Stomach (tissue), 8 donors: ENCODE measurements at regions not wholly inside any gene's neighbourhood (a gene's known extent, or its start where the extent isn't known, plus 50 kb on each side); places are given as distances from the start of the nearest gene placed in this dataset.

ENCODE experiments used
- DNase-seq, 2 donors: peaks; one replicate each; pipeline versions ENCODE4 v3.0.0 to v3.0.0-alpha.2; 2013 to 2019
- H3K27ac ChIP-seq, 5 donors: fragments of 200-600 bp in 4 of 5; sonication (generic) in 4 of 5; one replicate each; pipeline ENCODE4 v1.5.1; 2013 to 2019; ENCODE audit warnings: mild to moderate bottlenecking in 1 of 5, moderate library complexity in 1 of 5
- H3K27me3 ChIP-seq, 3 donors: fragments of 200-600 bp; sonication (generic); one replicate each; pipeline ENCODE4 v1.5.1; 2017 to 2019; ENCODE audit warnings: mixed run types in 1 of 3
- H3K36me3 ChIP-seq, 4 donors: fragments of 200-600 bp; sonication (generic); 1 replicate in 3 of 4; 2 replicates in 1 of 4; pipeline ENCODE4 v1.5.1; 2016 to 2019
- H3K4me1 ChIP-seq, 4 donors: fragments of 200-600 bp; sonication (generic); one replicate each; pipeline ENCODE4 v1.5.1; 2016 to 2019
- H3K4me3 ChIP-seq, 4 donors: fragments of 200-600 bp; sonication (generic) in 3 of 4; one replicate each; pipeline ENCODE4 v1.5.1; 2016 to 2019; ENCODE audit warnings: mild to moderate bottlenecking in 1 of 4
- H3K9me3 ChIP-seq, 4 donors: fragments of 200-600 bp; sonication (generic); one replicate each; pipeline ENCODE4 v1.5.1; 2016 to 2019
- CTCF ChIP-seq, 7 experiments: fragments of 450-650 bp in 4 of 7; fragments of 200-600 bp in 3 of 7; sonication (generic) in 3 of 7; IDR thresholded peaks; one replicate each; pipeline ENCODE4 v1.5.1; 2016 to 2019; ENCODE audit warnings: antibody characterized with exemption in 7 of 7, control low read depth in 2 of 7, mild to moderate bottlenecking in 1 of 7
- EP300 ChIP-seq: sonication (generic); formaldehyde crosslinking; IDR thresholded peaks from one replicate; pipeline ENCODE4 v1.6.1; 2017; ENCODE audit warnings: antibody characterized with exemption
- POLR2A ChIP-seq, 4 donors: fragments of 450-650 bp; IDR thresholded peaks; one replicate each; pipeline ENCODE4 v1.6.1; 2016; ENCODE audit warnings: antibody characterized with exemption in 4 of 4, control low read depth in 2 of 4, mild to moderate bottlenecking in 1 of 4, moderate library complexity in 1 of 4
- POLR2AphosphoS5 ChIP-seq, 3 donors: sonication (generic); formaldehyde crosslinking; IDR thresholded peaks; one replicate each; pipeline ENCODE4 v1.6.1; 2016; ENCODE audit warnings: antibody characterized with exemption in 3 of 3
- WGBS, 5 donors: extraction: QIAGEN DNeasy Blood & Tissue Kit in 3 of 5; methylation state at CpG; one replicate each; pipeline versions ENCODE4 v1.1.5 to v1.1.7; 2013 to 2018; 5-methylcytosine and 5-hydroxymethylcytosine counted together
- intact Hi-C: fragments of 100-400 bp; cut with DNase I; formaldehyde crosslinking; loops from one replicate; pipeline ENCODE4 v1.15.1; 2023; ENCODE audit warnings: low total_unique reads
- donor health status: healthy with polysubstance abuse.
- donor health status: Bipolar disorder and iron deficiency.
- donor health status: healthy.

- Histone ChIP-seq H3K36me3 (no peaks in the 10 kb centered on the region), H3K9me3 (no peaks in the 10 kb centered on the region), H3K27me3 (no peaks in the 10 kb centered on the region), H3K27ac (no peak overlapping the region), H3K4me1 (no peaks in the 10 kb centered on the region), H3K4me3 (no peak overlapping the region)
- 85 to 98% (median 96%) methylated on average over 1 of the region's 1 CpG for WGBS, 5 donors
- no peak for DNase-seq
- intact Hi-C loops, result no loop called here
- TF ChIP-seq EP300 (no peak), CTCF (IDR thresholded peaks at IDR 0.05) (no peak), POLR2A (IDR thresholded peaks at IDR 0.05) (no peak), POLR2AphosphoS5 (IDR thresholded peaks at IDR 0.05) (no peak)
These were observed 1557.5 kb upstream of the ACVR2A start for GRCh38 chr2:146287281-146287680.

DNA sequence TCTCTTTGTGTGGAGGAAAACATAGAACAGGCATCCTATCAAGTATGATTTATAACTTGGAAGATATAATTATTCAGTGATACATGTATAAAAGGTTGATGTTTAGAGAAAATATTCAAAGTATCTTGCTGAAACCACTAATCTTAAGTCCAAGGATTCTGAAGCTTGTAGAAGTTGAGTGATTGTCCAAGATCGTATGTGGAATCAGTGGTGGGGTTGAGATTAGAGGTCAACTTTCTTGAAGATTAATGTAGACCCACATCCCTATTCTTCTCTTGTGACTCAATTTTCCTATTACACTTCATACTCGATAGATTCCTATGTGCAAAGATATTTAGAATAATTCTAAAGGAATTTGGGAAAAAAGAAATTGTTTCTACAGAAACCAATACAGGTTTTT lies 1565.9 kb upstream of the ACVR2A start:
- H3K4me1 ChIP-seq, result no peaks in the 10 kb centered on the region
- H3K36me3 ChIP-seq, result no peaks in the 10 kb centered on the region
- no peaks in the 10 kb centered on the region for H3K27me3 ChIP-seq
- DNase-seq, result no peak
- H3K4me3 ChIP-seq, result no peak overlapping the region
- H3K9me3 ChIP-seq, result no peaks in the 10 kb centered on the region
- intact Hi-C loops, result no loop called here
- TF ChIP-seq POLR2AphosphoS5 (IDR thresholded peaks at IDR 0.05) (no peak), POLR2A (IDR thresholded peaks at IDR 0.05) (no peak), EP300 (no peak), CTCF (IDR thresholded peaks at IDR 0.05) (no peak)
- WGBS, 5 donors, result 76 to 94% (median 88%) methylated on average over 2 of the region's 2 CpGs
- no peak overlapping the region for H3K27ac ChIP-seq

DNA sequence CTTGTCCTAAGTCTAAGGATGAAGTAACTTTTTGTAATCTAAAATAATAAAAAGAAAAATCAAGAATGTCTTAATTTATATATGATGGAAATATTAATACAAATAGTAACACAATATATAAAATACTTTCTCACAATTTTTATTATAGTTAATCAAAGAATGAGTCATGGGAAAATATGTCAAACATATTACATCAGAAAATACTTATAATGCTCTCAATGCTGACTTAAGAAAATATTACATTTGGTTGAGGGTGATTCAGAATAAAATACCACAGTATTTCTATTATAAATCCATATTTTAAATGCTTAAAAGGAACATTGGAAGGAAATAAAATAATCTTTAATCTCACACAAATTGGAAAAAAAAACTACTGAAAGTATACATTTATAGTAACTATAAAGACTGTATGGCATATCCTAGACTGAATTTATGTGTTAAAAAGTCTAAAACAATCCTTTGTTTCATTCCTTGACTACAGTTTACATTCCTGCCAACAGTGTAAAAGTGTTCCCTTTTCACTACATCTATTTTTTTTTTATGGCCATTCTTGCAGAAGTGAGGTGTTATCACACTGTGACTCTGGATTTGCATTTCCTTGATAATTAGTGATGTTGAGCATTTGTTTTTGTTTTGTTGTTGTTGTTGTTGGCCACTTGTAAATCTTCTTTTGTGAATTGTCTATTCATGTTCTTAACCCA lies 1573.5 kb upstream of the ACVR2A start:
- intact Hi-C loops, result no loop called here
- H3K36me3 ChIP-seq, result no peaks in the 10 kb centered on the region

GRCh38 chr2:146270618-146271017 lies 1574.2 kb upstream of the ACVR2A start:
- TF ChIP-seq POLR2AphosphoS5 (IDR thresholded peaks at IDR 0.05) (no peak), EP300 (no peak), CTCF (IDR thresholded peaks at IDR 0.05) (no peak), POLR2A (IDR thresholded peaks at IDR 0.05) (no peak)
- Histone ChIP-seq H3K27me3 (no peaks in the 10 kb centered on the region), H3K9me3 (no peaks in the 10 kb centered on the region), H3K4me1 (no peaks in the 10 kb centered on the region), H3K27ac (no peak overlapping the region), H3K36me3 (no peaks in the 10 kb centered on the region), H3K4me3 (no peak overlapping the region)
- intact Hi-C loops, result no loop called here
- DNase-seq, result no peak

More for the DNA sequence above, 1573.5 kb upstream of the ACVR2A start:
- H3K27me3 ChIP-seq, result no peaks in the 10 kb centered on the region
- no peak for DNase-seq
- TF ChIP-seq POLR2A (IDR thresholded peaks at IDR 0.05) (no peak), EP300 (no peak), CTCF (IDR thresholded peaks at IDR 0.05) (no peak), POLR2AphosphoS5 (IDR thresholded peaks at IDR 0.05) (no peak)
- no peaks in the 10 kb centered on the region for H3K9me3 ChIP-seq
- H3K27ac ChIP-seq, result no peak overlapping the region
- H3K4me3 ChIP-seq, result no peak overlapping the region
- no peaks in the 10 kb centered on the region for H3K4me1 ChIP-seq
